ENCODE measurements at regions not wholly inside any gene's neighbourhood (a gene's known extent, or its start where the extent isn't known, plus 50 kb on each side); places are given as distances from the start of the nearest gene placed in this dataset.

- no peaks in the 10 kb centered on the region for H3K79me2 ChIP-seq (ENCODE audit: low read depth)
- CTCF ChIA-PET: no interaction called here
- intact Hi-C loops (cut with micrococcal nuclease; ENCODE audit: unreplicated experiment): no loop called here
- POLR2A ChIA-PET (ENCODE audit: unreplicated experiment): no interaction called here
- no peak overlapping the region for H3K27ac ChIP-seq
- H4K20me1 ChIP-seq (ENCODE audit: insufficient read depth): no peaks in the 10 kb centered on the region
- no peaks in the 10 kb centered on the region for H3K9me3 ChIP-seq (ENCODE audit: insufficient read depth, low read depth)
- H3K4me3 ChIP-seq: no peak overlapping the region
- TF ChIP-seq CTCF (conservative IDR thresholded peaks at IDR 0.05) (no peak), EZH2 (IDR thresholded peaks at IDR 0.05; ENCODE audit: low read depth) (no peak)
- H3K4me2 ChIP-seq: no peak overlapping the region
- no peaks in the 10 kb centered on the region for H3K4me1 ChIP-seq (replicated peaks; ENCODE audit: insufficient read depth)
- DNase-seq: no peak
- H3K27me3 ChIP-seq (ENCODE audit: insufficient read depth, low read depth): no peaks in the 10 kb centered on the region
- no peaks in the 10 kb centered on the region for H3K9me2 ChIP-seq (ENCODE audit: insufficient read depth)
- H2AFZ ChIP-seq: no peak overlapping the region
- BruUV-seq (replicated peaks): no TSS peak
- no peaks in the 10 kb centered on the region for H3K36me3 ChIP-seq (ENCODE audit: low read depth)
- H3F3A ChIP-seq (ENCODE audit: insufficient read depth, low read depth): no peaks in the 10 kb centered on the region
Measured at GRCh38 chr1:71200503-71200902, 119.7 kb upstream of the ZRANB2 start.

- Histone ChIP-seq H2AFZ (no peak overlapping the region), H3K9me3 (ENCODE audit: insufficient read depth, low read depth) (no peaks in the 10 kb centered on the region), H3K4me1 (replicated peaks; ENCODE audit: insufficient read depth) (no peaks in the 10 kb centered on the region), H3K9me2 (ENCODE audit: insufficient read depth) (no peaks in the 10 kb centered on the region), H3K27me3 (ENCODE audit: insufficient read depth, low read depth) (no peaks in the 10 kb centered on the region), H3F3A (ENCODE audit: insufficient read depth, low read depth) (no peaks in the 10 kb centered on the region), H3K4me3 (no peak overlapping the region), H3K27ac (no peak overlapping the region), H3K36me3 (ENCODE audit: low read depth) (no peaks in the 10 kb centered on the region), H3K4me2 (no peak overlapping the region), H3K79me2 (ENCODE audit: low read depth) (no peaks in the 10 kb centered on the region), H4K20me1 (ENCODE audit: insufficient read depth) (no peaks in the 10 kb centered on the region)
- intact Hi-C loops (cut with micrococcal nuclease; ENCODE audit: unreplicated experiment): loop anchor here (2.0 kb wide), 1 partner anchor 324 kb away; no protein-coding TSS in a partner anchor
- ChIA-PET POLR2A (ENCODE audit: unreplicated experiment) (no interaction called here), CTCF (no interaction called here)
- TF ChIP-seq CTCF (conservative IDR thresholded peaks at IDR 0.05) (peak; percentile 61), EZH2 (IDR thresholded peaks at IDR 0.05; ENCODE audit: low read depth) (no peak)
- BruUV-seq (replicated peaks): no TSS peak
- DNase-seq: no peak
Measured at GRCh38 chr1:71196685-71197084, 115.8 kb upstream of the ZRANB2 start.

- intact Hi-C loops (cut with micrococcal nuclease; ENCODE audit: unreplicated experiment): no loop called here
- BruUV-seq (replicated peaks): no TSS peak
Measured at GRCh38 chr1:71193153-71193552, 112.3 kb upstream of the ZRANB2 start.

More at GRCh38 chr1:71193153-71193552, 112.3 kb upstream of the ZRANB2 start:
- DNase-seq: no peak
- Histone ChIP-seq H3K9me3 (ENCODE audit: insufficient read depth, low read depth) (no peaks in the 10 kb centered on the region), H3K4me3 (no peak overlapping the region), H3K36me3 (ENCODE audit: low read depth) (no peaks in the 10 kb centered on the region), H3K4me1 (replicated peaks; ENCODE audit: insufficient read depth) (no peaks in the 10 kb centered on the region), H3F3A (ENCODE audit: insufficient read depth, low read depth) (no peaks in the 10 kb centered on the region), H4K20me1 (ENCODE audit: insufficient read depth) (no peaks in the 10 kb centered on the region), H3K27me3 (ENCODE audit: insufficient read depth, low read depth) (no peaks in the 10 kb centered on the region), H3K27ac (no peak overlapping the region), H3K79me2 (ENCODE audit: low read depth) (no peaks in the 10 kb centered on the region), H2AFZ (no peak overlapping the region), H3K9me2 (ENCODE audit: insufficient read depth) (no peaks in the 10 kb centered on the region), H3K4me2 (no peak overlapping the region)
- ChIA-PET CTCF (no interaction called here), POLR2A (ENCODE audit: unreplicated experiment) (no interaction called here)
- no peak for TF ChIP-seq CTCF (conservative IDR thresholded peaks at IDR 0.05)
- TF ChIP-seq EZH2 (IDR thresholded peaks at IDR 0.05; ENCODE audit: low read depth): no peak

All from PC-9 (cell line).